Natural killer cell treated with Interleukin-12 subunit alpha and Interleukin-12 subunit beta and Interleukin-15 and Interleukin-18, amount 100 ng/mL, for 72 hours (primary cell): ENCODE measurements at regions not wholly inside any gene's neighbourhood (a gene's known extent, or its start where the extent isn't known, plus 50 kb on each side); places are given as distances from the start of the nearest gene placed in this dataset.
A peak's percentile ranks its signal among the peaks of the same experiment; 100 is the strongest.

Experiments used
- ATAC-seq, 2 donors: fragments of 150-1000 bp; cut with Tn5 transposase in 1 of 2; sonication (Bioruptor Pico), chemical (Tn5 transposase) in 1 of 2; 2 replicates each; pipeline ENCODE4 v1.10.0; 2021
- DNase-seq: peaks from one replicate; pipeline ENCODE4 v3.0.0; 2022; ENCODE audit warnings: low spot score
- H3K27ac Mint-ChIP-seq, 2 donors: 1 replicate in 1 of 2; 2 replicates in 1 of 2; pipeline ENCODE4 v1.8.0; 2022; ENCODE audit warnings: mixed read lengths in 2 of 2, mild to moderate bottlenecking in 1 of 2, moderate library complexity in 1 of 2
- H3K27me3 Mint-ChIP-seq, 2 donors: 1 replicate in 1 of 2; 2 replicates in 1 of 2; pipeline ENCODE4 v1.8.0; 2022; ENCODE audit warnings: mixed read lengths in 2 of 2
- H3K36me3 Mint-ChIP-seq: one replicate; pipeline ENCODE4 v1.8.0; 2022; ENCODE audit warnings: mixed read lengths
- H3K4me1 Mint-ChIP-seq, 2 donors: 1 replicate in 1 of 2; 2 replicates in 1 of 2; pipeline ENCODE4 v1.8.0; 2022; ENCODE audit warnings: low read depth in 2 of 2, mixed read lengths in 2 of 2, mild to moderate bottlenecking in 1 of 2
- H3K4me3 Mint-ChIP-seq: one replicate; pipeline ENCODE4 v1.8.0; 2022; ENCODE audit warnings: mixed read lengths
- H3K9me3 Mint-ChIP-seq: 2 replicates; pipeline ENCODE4 v1.8.0; 2022; ENCODE audit warnings: mixed read lengths

- Mint-ChIP-seq H3K27me3 (no peaks in the 10 kb centered on the region), H3K4me3 (no peak overlapping the region), H3K9me3 (peaks cover 9% of the 10 kb centered on the region), H3K4me1 (peaks cover 13 to 18% of the 10 kb centered on the region in 2 donors), H3K36me3 (no peaks in the 10 kb centered on the region), H3K27ac (no peak overlapping the region)
- DNase-seq (no peak), ATAC-seq (no peak)
Observed at GRCh38 chr5:97545886-97546535, 363.0 kb upstream of the RIOK2 start.

GRCh38 chr5:97547430-97547829 lies 364.4 kb upstream of the RIOK2 start:
- Mint-ChIP-seq H3K4me3 (peak overlapping the region; percentile 30), H3K36me3 (no peaks in the 10 kb centered on the region), H3K9me3 (peaks cover 9% of the 10 kb centered on the region), H3K4me1 (peaks cover 13 to 18% of the 10 kb centered on the region in 2 donors), H3K27ac (peak overlapping the region; percentile 21 to 89), H3K27me3 (no peaks in the 10 kb centered on the region)
- DNase-seq (no peak), ATAC-seq (peak in 1 of 2 donors; percentile 38)

GRCh38 chr5:97547999-97548738 lies 365.1 kb upstream of the RIOK2 start:
- DNase-seq: no peak
- Mint-ChIP-seq H3K4me1 (peaks cover 13 to 18% of the 10 kb centered on the region in 2 donors), H3K9me3 (peaks cover 9% of the 10 kb centered on the region), H3K27me3 (no peaks in the 10 kb centered on the region), H3K36me3 (no peaks in the 10 kb centered on the region), H3K4me3 (peak overlapping the region; percentile 3), H3K27ac (peak overlapping the region; percentile 21 to 89)
- peak; percentile 68 to 81 for ATAC-seq

GRCh38 chr5:97548739-97549080 lies 365.7 kb upstream of the RIOK2 start:
- H3K4me3 Mint-ChIP-seq: peak overlapping the region; percentile 3
- H3K27ac Mint-ChIP-seq: peak overlapping the region; percentile 21 to 89
- no peaks in the 10 kb centered on the region for H3K27me3 Mint-ChIP-seq
- H3K36me3 Mint-ChIP-seq: no peaks in the 10 kb centered on the region
- peaks cover 9% of the 10 kb centered on the region for H3K9me3 Mint-ChIP-seq
- no peak for ATAC-seq
- no peak for DNase-seq
- H3K4me1 Mint-ChIP-seq: peaks cover 13 to 18% of the 10 kb centered on the region in 2 donors

GRCh38 chr5:97549496-97549895 lies 366.4 kb upstream of the RIOK2 start:
- Mint-ChIP-seq H3K4me1 (peaks cover 13 to 18% of the 10 kb centered on the region in 2 donors), H3K4me3 (no peak overlapping the region), H3K27me3 (no peaks in the 10 kb centered on the region), H3K27ac (peak overlapping the region in 1 of 2 donors; percentile 27), H3K9me3 (peaks cover 9% of the 10 kb centered on the region), H3K36me3 (no peaks in the 10 kb centered on the region)
- ATAC-seq (no peak), DNase-seq (no peak)

GRCh38 chr5:97550164-97550563 lies 367.1 kb upstream of the RIOK2 start:
- H3K9me3 Mint-ChIP-seq: peaks cover 9% of the 10 kb centered on the region
- H3K4me1 Mint-ChIP-seq: peaks cover 13 to 18% of the 10 kb centered on the region in 2 donors
- no peaks in the 10 kb centered on the region for H3K36me3 Mint-ChIP-seq
- H3K4me3 Mint-ChIP-seq: no peak overlapping the region
- no peak for ATAC-seq
- no peak for DNase-seq
- H3K27ac Mint-ChIP-seq: peak overlapping the region in 1 of 2 donors; percentile 27
- H3K27me3 Mint-ChIP-seq: no peaks in the 10 kb centered on the region

GRCh38 chr5:97550818-97551217 lies 367.8 kb upstream of the RIOK2 start:
- Mint-ChIP-seq H3K4me1 (peaks cover 13 to 18% of the 10 kb centered on the region in 2 donors), H3K27ac (no peak overlapping the region), H3K4me3 (no peak overlapping the region), H3K9me3 (peaks cover 11% of the 10 kb centered on the region), H3K36me3 (no peaks in the 10 kb centered on the region), H3K27me3 (no peaks in the 10 kb centered on the region)
- no peak for DNase-seq
- no peak for ATAC-seq

- peaks cover 2% of the 10 kb centered on the region for H3K9me3 Mint-ChIP-seq
- H3K27ac Mint-ChIP-seq: no peak overlapping the region
- ATAC-seq (no peak), DNase-seq (no peak)
- H3K36me3 Mint-ChIP-seq: no peaks in the 10 kb centered on the region
- peaks cover 0 to under 1% of the 10 kb centered on the region in 2 donors for H3K4me1 Mint-ChIP-seq
- no peaks in the 10 kb centered on the region for H3K27me3 Mint-ChIP-seq
- H3K4me3 Mint-ChIP-seq: no peak overlapping the region
Observed at GRCh38 chr5:97553604-97554452, 370.8 kb upstream of the RIOK2 start.

- no peak overlapping the region for H3K4me3 Mint-ChIP-seq
- H3K27ac Mint-ChIP-seq: no peak overlapping the region
- H3K27me3 Mint-ChIP-seq: no peaks in the 10 kb centered on the region
- ATAC-seq (no peak), DNase-seq (no peak)
- H3K9me3 Mint-ChIP-seq: peaks cover 2% of the 10 kb centered on the region
- H3K4me1 Mint-ChIP-seq: no peaks in the 10 kb centered on the region
- no peaks in the 10 kb centered on the region for H3K36me3 Mint-ChIP-seq
Observed at GRCh38 chr5:97554977-97555643, 372.1 kb upstream of the RIOK2 start.

- DNase-seq: no peak
- Mint-ChIP-seq H3K27ac (no peak overlapping the region), H3K36me3 (no peaks in the 10 kb centered on the region), H3K4me3 (no peak overlapping the region), H3K9me3 (peaks cover 2% of the 10 kb centered on the region), H3K27me3 (no peaks in the 10 kb centered on the region), H3K4me1 (no peaks in the 10 kb centered on the region)
- ATAC-seq: no peak
Observed at GRCh38 chr5:97555644-97555981, 372.6 kb upstream of the RIOK2 start.

GRCh38 chr5:97559827-97560598 lies 377.0 kb upstream of the RIOK2 start:
- no peak for DNase-seq
- Mint-ChIP-seq H3K4me3 (no peak overlapping the region), H3K27ac (no peak overlapping the region)

GRCh38 chr5:97560599-97560993 lies 377.5 kb upstream of the RIOK2 start:
- Mint-ChIP-seq H3K4me3 (no peak overlapping the region), H3K4me1 (no peaks in the 10 kb centered on the region), H3K36me3 (no peaks in the 10 kb centered on the region), H3K27me3 (peaks cover 0 to 6% of the 10 kb centered on the region in 2 donors), H3K9me3 (peaks cover 2% of the 10 kb centered on the region), H3K27ac (no peak overlapping the region)
- DNase-seq (no peak), ATAC-seq (no peak)

More at GRCh38 chr5:97559827-97560598, 377.0 kb upstream of the RIOK2 start:
- Mint-ChIP-seq H3K4me1 (no peaks in the 10 kb centered on the region), H3K36me3 (no peaks in the 10 kb centered on the region), H3K9me3 (peaks cover 2% of the 10 kb centered on the region), H3K27me3 (peaks cover 0 to 6% of the 10 kb centered on the region in 2 donors)
- ATAC-seq: no peak

- Mint-ChIP-seq H3K27me3 (peaks cover 0 to 6% of the 10 kb centered on the region in 2 donors), H3K9me3 (no peaks in the 10 kb centered on the region), H3K27ac (no peak overlapping the region), H3K36me3 (no peaks in the 10 kb centered on the region), H3K4me3 (no peak overlapping the region), H3K4me1 (no peaks in the 10 kb centered on the region)
- DNase-seq (no peak), ATAC-seq (no peak)
Observed at GRCh38 chr5:97563050-97563657, 380.1 kb upstream of the RIOK2 start.
